Gastrocnemius medialis (tissue), 4 donors: ENCODE measurements at regions not wholly inside any gene's neighbourhood (a gene's known extent, or its start where the extent isn't known, plus 50 kb on each side); places are given as distances from the start of the nearest gene placed in this dataset.

Source experiments
- POLR2A ChIP-seq, 2 donors: fragments of 450-650 bp; IDR thresholded peaks; one replicate each; pipeline ENCODE4 v1.6.1; 2017; ENCODE audit warnings: antibody characterized with exemption in 2 of 2, mild to moderate bottlenecking in 2 of 2, moderate library complexity in 2 of 2
- TF ChIP-seq, protein P1 (sequence below), 5 experiments: fragments of 450-650 bp in 3 of 5; fragments of 200-600 bp in 2 of 5; sonication (generic) in 2 of 5; IDR thresholded peaks in 4 of 5; conservative IDR thresholded peaks in 1 of 5; 1 replicate in 4 of 5; 2 replicates in 1 of 5; pipeline ENCODE4 v1.5.1; 2016 to 2019; ENCODE audit warnings: antibody characterized with exemption in 5 of 5, mild to moderate bottlenecking in 3 of 5, moderate library complexity in 3 of 5

DNA sequence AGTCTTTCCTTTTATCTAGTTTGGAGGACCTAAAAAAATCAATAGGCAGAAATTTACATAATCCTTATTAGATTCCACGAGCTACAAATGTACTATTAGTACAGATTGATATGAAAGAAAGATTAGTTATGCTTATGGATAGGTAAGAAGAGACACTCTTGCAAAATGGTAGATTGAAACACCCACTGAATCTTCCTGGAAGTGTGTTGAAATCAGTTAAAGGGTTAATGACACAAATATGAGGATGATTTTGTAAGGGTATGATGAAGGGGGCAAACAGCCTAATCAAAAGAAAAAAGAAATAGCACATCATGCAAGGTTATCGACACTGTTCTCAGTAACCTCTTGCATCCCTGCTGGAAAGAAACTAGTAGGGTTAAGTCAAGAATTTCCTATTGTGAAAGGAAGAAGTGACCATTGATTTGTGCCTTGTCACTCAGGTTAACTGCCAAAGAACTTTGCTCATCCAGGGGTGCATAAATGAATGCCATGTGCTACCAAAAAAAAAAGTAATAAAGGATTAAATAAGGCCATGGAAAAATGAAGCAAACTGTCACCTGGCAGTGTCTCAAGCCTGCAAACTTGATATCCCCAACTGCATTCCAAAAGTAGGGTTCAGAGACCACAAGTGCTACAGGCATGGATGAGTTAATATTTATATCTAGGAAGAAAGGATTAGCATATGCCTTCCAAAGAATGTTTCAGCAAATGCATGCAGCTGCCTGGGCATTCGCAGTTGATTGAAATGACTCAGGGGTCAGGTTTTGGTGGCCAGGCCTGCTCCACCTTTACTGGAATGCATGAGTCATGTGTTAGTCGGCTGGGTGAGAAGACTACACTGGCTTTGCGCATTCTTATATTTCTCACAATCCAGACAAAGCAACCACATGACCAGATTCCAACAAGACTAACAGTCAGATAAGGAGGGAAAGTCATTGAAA is 78.3 kb upstream of the ATXN3L start:
- TF ChIP-seq, protein P1, sequence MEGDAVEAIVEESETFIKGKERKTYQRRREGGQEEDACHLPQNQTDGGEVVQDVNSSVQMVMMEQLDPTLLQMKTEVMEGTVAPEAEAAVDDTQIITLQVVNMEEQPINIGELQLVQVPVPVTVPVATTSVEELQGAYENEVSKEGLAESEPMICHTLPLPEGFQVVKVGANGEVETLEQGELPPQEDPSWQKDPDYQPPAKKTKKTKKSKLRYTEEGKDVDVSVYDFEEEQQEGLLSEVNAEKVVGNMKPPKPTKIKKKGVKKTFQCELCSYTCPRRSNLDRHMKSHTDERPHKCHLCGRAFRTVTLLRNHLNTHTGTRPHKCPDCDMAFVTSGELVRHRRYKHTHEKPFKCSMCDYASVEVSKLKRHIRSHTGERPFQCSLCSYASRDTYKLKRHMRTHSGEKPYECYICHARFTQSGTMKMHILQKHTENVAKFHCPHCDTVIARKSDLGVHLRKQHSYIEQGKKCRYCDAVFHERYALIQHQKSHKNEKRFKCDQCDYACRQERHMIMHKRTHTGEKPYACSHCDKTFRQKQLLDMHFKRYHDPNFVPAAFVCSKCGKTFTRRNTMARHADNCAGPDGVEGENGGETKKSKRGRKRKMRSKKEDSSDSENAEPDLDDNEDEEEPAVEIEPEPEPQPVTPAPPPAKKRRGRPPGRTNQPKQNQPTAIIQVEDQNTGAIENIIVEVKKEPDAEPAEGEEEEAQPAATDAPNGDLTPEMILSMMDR (IDR thresholded peaks at IDR 0.05 in 4 of 5, conservative IDR thresholded peaks at IDR 0.05 in 1 of 5): no peak
- TF ChIP-seq POLR2A (IDR thresholded peaks at IDR 0.05): no peak
